Epithelial cell of proximal tubule (primary cell): ENCODE measurements at regions not wholly inside any gene's neighbourhood (a gene's known extent, or its start where the extent isn't known, plus 50 kb on each side); places are given as distances from the start of the nearest gene placed in this dataset.
"Not testable (repeated sequence)": the region's sequence is repeated elsewhere in the genome, so short reads cannot be mapped to it uniquely, and the experiment has no call there.

Experiments used
- DNase-seq: peaks from one replicate; pipeline ENCODE4 v3.0.0-alpha.2; 2011; ENCODE audit warnings: low read depth
- H3K4me3 ChIP-seq: 2 replicates; pipeline ENCODE4 v1.5.1; 2011; ENCODE audit warnings: low read depth, mild to moderate bottlenecking, low read length
- CTCF ChIP-seq: conservative IDR thresholded peaks from 2 replicates; pipeline ENCODE4 v1.5.1; 2012; ENCODE audit warnings: low read depth, mild to moderate bottlenecking, low read length

DNA sequence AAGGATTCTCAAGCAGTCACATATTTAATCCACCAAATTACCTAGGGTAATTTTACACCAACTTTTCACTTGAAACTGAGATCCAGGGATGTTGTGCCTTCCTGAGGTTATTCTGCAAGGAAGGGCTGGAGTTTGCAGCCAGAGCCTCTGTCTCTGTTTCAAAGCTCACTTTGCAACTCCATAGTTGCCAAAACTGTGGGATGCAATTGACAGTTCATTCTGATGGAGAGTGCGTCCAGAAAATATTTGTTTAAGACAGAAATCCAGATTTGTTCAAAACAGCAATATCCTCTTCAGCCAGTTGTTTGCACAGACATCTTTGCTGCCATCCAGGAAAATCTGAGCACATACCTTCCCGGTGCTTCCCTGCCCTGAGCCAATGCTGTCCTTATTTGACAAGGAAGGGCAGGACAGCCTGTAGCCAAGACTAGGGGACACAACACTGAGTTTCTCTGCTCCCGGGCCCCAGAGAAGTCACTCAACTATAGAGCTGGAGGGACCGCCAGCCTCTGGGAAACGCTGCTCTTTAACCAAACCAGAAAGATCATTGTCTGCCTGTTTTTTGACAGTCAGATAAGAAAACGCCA, 297.4 kb downstream of the HIVEP2 start:
- no peak for DNase-seq
- no peak overlapping the region for H3K4me3 ChIP-seq
- no peak for TF ChIP-seq CTCF

DNA sequence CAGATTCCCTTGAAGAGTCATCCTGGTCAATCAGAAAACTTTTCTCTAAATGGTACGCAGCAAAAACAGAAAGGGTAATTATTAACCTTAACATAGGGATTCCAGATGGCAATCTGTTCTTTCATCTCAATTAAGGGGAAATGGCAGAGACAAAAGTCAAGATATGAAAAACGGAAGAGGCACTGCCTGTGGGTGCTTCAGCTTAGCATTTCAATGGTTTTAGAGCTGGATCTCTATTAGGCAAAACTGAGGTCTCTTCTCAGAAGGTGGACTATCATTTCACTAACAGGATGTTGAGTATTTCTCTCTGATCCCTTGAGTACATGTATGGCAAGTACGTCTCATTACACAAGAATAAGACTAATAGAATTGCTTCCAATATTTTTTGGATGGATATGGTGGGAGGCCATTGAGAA, 296.9 kb downstream of the HIVEP2 start:
- DNase-seq: no peak
- TF ChIP-seq CTCF: no peak
- no peak overlapping the region for H3K4me3 ChIP-seq

DNA sequence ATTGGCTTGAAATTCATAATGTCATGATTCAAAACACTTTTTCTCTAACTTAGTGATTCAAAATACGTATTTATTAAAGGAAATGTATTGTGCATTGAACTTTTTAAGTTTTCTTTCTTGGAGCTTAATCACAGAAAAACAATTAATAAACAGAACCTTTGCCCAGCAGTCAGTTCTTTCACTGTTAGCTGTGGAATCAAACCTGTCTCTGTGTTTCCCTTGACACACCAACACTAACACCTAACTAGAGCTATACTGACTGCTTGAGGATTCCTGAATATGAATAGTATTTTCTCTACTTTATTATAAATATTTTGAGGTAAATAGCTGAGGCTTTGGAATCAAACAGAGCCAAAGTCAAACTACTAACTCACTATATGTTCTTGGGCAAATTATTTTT, 296.4 kb downstream of the HIVEP2 start:
- no peak overlapping the region for H3K4me3 ChIP-seq
- DNase-seq: no peak
- no peak for TF ChIP-seq CTCF

GRCh38 chr6:142649438-142650234, 295.3 kb downstream of the HIVEP2 start:
- not testable (repeated sequence) for H3K4me3 ChIP-seq, DNase-seq

DNA sequence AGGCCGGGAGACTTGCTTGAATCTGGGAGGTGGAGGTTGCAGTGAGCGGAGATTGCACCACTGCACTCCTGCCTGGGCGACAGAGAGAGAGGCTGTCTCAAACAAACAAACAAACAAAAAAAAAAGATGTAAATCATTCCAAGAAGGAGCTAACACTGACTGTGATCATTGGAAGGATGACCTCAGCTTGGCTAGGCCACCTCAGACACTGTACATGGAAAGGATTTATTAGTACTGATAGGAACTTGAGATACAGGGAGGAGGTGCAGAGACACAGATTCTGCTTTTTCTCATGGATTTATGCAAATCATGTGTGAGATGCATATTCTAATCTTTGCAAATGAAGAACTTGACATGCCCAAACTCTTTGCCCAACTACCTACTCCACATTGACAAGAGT, 293.6 kb downstream of the HIVEP2 start:
- no peak overlapping the region for H3K4me3 ChIP-seq
- no peak for TF ChIP-seq CTCF
- no peak for DNase-seq

DNA sequence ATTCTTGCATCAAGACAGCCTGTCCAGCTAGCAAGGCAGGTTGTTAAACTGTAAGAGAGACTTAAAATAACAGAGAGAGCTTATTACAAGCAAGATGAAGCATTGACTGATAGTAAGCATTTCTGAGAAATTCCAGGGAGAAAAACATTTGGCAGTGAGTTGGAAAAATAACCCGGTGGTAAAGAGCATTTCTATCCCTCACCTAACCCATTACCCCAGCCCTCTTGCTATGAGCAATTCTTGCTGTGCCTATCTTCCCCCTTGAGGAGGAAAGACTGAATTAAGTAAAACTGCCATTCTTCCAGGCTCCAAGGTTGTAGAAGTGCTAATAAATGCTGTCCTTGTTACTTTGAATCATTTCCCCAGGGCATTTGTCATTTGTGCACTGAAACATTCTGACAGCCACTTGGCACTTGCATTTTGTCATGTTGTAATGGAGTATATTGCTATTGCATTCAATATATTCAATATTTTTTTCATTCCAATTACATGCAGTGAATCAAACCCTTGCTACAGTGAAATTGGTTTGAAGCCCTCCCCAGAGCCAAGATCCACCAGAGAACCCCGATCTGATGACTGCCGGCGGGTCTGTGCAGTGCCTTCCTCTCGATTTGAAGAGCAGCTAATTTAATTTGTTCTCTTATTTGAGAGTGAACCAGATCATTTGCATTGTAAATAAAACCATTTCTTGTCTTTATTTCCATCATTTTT, 291.1 kb downstream of the HIVEP2 start:
- H3K4me3 ChIP-seq: no peak overlapping the region
- no peak for TF ChIP-seq CTCF
- DNase-seq: no peak

DNA sequence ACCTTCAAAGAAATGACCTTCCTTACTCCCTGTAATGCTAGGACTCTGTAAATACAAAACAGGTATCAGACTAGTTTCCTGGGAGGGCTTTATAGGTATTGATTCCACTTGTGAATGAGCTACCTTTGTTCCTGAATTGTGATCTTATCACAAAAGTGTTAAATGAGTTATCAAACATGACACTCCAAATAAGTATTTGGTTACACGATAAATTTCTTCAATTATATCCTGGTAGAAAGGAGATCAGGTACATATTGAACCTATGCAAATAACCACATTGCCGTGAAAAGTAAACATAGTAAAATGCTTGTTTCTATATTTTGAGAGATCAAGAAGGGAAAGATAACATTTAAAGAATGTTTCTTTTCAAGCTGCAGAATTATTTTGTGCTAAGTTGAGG, 285.3 kb downstream of the HIVEP2 start:
- no peak for DNase-seq
- no peak for TF ChIP-seq CTCF
- no peak overlapping the region for H3K4me3 ChIP-seq
